ENCODE measurements at regions not wholly inside any gene's neighbourhood (a gene's known extent, or its start where the extent isn't known, plus 50 kb on each side); places are given as distances from the start of the nearest gene placed in this dataset.

GRCh38 chr1:4053774-4054173 is 153.7 kb upstream of the C1orf174 start:
- CTCF ChIA-PET = no interaction called here
- no peak for FAIRE-seq

More at GRCh38 chr1:4053774-4054173, 153.7 kb upstream of the C1orf174 start:
- TF ChIP-seq, protein P1, sequence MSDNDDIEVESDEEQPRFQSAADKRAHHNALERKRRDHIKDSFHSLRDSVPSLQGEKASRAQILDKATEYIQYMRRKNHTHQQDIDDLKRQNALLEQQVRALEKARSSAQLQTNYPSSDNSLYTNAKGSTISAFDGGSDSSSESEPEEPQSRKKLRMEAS (IDR thresholded peaks at IDR 0.05; ENCODE audit: insufficient read depth, insufficient read length) = no peak
- TF ChIP-seq FOS (IDR thresholded peaks at IDR 0.05; ENCODE audit: borderline replicate concordance, insufficient read depth, low read length) (no peak), JUN (IDR thresholded peaks at IDR 0.05; ENCODE audit: borderline replicate concordance, insufficient read depth, insufficient read length, low read depth) (no peak), MYC (IDR thresholded peaks at IDR 0.05; ENCODE audit: low read depth, low read length) (no peak), POLR2AphosphoS5 (IDR thresholded peaks at IDR 0.05; ENCODE audit: insufficient read depth, low read depth, low read length) (no peak), POLR2A (IDR thresholded peaks at IDR 0.05; ENCODE audit: low read depth, low read length) (no peak), EZH2 (IDR thresholded peaks at IDR 0.05; ENCODE audit: borderline replicate concordance, low read depth, low read length, severe bottlenecking) (no peak), GATA2 (IDR thresholded peaks at IDR 0.05; ENCODE audit: insufficient read depth, insufficient read length, low read depth, low read length) (no peak)
- TF ChIP-seq, protein P2, sequence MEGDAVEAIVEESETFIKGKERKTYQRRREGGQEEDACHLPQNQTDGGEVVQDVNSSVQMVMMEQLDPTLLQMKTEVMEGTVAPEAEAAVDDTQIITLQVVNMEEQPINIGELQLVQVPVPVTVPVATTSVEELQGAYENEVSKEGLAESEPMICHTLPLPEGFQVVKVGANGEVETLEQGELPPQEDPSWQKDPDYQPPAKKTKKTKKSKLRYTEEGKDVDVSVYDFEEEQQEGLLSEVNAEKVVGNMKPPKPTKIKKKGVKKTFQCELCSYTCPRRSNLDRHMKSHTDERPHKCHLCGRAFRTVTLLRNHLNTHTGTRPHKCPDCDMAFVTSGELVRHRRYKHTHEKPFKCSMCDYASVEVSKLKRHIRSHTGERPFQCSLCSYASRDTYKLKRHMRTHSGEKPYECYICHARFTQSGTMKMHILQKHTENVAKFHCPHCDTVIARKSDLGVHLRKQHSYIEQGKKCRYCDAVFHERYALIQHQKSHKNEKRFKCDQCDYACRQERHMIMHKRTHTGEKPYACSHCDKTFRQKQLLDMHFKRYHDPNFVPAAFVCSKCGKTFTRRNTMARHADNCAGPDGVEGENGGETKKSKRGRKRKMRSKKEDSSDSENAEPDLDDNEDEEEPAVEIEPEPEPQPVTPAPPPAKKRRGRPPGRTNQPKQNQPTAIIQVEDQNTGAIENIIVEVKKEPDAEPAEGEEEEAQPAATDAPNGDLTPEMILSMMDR (IDR thresholded peaks at IDR 0.05; ENCODE audit: extremely low read depth in 1 of 2, insufficient read depth in 1 of 2, low read depth in 1 of 2, low read length in 2 of 2) = no peak
- H3K9me3 ChIP-seq (replicated peaks; ENCODE audit: control insufficient read depth, insufficient read depth, low read length) = peaks cover 10% of the 10 kb centered on the region
- dilution Hi-C loops (cut with MboI; ENCODE audit: extremely low pct_ligation_motif_present, low sequenced_read_pairs) (no loop called here), intact Hi-C loops (cut with micrococcal nuclease) (no loop called here)
- no peaks in the 10 kb centered on the region for H3K79me2 ChIP-seq (ENCODE audit: control insufficient read depth, insufficient read depth, low read length)
- H2AFZ ChIP-seq (ENCODE audit: low read depth, low read length) = no peak overlapping the region
- no peaks in the 10 kb centered on the region for H3K9me1 ChIP-seq (replicated peaks; ENCODE audit: control insufficient read depth, extremely low read depth, insufficient read depth, low read length)
- no peaks in the 10 kb centered on the region for H3K36me3 ChIP-seq (ENCODE audit: control insufficient read depth in 2 of 2, extremely low read depth in 1 of 2, insufficient read depth in 2 of 2, low read length in 2 of 2)
- H4K20me1 ChIP-seq (replicated peaks; ENCODE audit: control insufficient read depth, extremely low read depth, insufficient read depth, low read length) = no peaks in the 10 kb centered on the region
- no peaks in the 10 kb centered on the region for H3K4me1 ChIP-seq (ENCODE audit: control insufficient read depth, extremely low read depth, insufficient read depth, low read length)
- POLR2A ChIA-PET = no interaction called here
- H3K4me3 ChIP-seq (replicated peaks in 1 of 3; ENCODE audit: insufficient read depth in 1 of 3, low read depth in 1 of 3, low read length in 3 of 3) = no peak overlapping the region
- H3K27ac ChIP-seq (ENCODE audit: insufficient read depth, low read depth, low read length) = no peak overlapping the region
- H3K9ac ChIP-seq (replicated peaks; ENCODE audit: extremely low read depth, insufficient read depth, low read length) = no peak overlapping the region
- H3K27me3 ChIP-seq (ENCODE audit: control insufficient read depth in 2 of 2, insufficient read depth in 2 of 2, low read length in 2 of 2) = no peaks in the 10 kb centered on the region
- H3K4me2 ChIP-seq (ENCODE audit: insufficient read depth, low read length) = no peak overlapping the region
- BruUV-seq (replicated peaks) = no TSS peak
- no peak for DNase-seq (ENCODE audit: low read depth, low spot score)
